ENCODE measurements at regions not wholly inside any gene's neighbourhood (a gene's known extent, or its start where the extent isn't known, plus 50 kb on each side); places are given as distances from the start of the nearest gene placed in this dataset.

DNA sequence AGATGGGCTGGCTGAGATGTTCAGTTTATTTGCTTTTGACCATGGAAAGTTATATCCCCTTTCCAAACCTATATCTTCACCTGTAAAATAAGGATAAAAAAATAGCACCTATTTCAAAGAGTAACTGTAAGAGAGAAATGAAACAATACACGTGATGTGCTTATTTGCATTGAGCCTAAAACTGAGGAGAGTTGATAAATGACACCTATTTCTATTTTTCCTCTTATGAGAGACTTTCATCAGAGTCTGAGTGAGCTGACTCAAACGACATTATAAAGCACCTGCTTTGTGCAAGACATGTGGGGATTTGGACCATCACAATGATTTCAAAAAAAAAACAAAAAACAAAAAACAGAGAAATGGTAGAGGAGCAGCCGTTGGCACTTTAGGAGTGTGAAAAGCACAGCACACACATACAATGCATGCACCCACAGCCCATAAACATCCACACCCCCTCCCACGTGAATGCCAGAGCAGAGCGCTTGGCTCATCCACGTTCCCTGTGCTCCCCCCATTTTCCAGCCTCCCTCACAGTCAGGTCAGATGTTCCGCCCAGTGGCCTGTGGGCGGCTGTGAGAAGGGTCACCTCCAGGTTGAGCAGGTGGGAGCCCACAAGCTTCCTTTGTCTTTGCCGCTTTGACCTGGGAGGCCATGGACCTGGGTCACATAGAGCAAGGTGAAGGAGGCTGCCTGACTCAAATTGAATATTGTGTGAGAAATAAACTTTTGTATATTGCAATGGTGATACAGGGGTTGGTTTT, 253.2 kb upstream of the ZNF32 start:
- TF ChIP-seq POLR2A (IDR thresholded peaks at IDR 0.05; ENCODE audit: low read length) (no peak), GATA1 (IDR thresholded peaks at IDR 0.05; ENCODE audit: low read depth, low read length) (no peak)
